ENCODE measurements at regions not wholly inside any gene's neighbourhood (a gene's known extent, or its start where the extent isn't known, plus 50 kb on each side); places are given as distances from the start of the nearest gene placed in this dataset.

DNA sequence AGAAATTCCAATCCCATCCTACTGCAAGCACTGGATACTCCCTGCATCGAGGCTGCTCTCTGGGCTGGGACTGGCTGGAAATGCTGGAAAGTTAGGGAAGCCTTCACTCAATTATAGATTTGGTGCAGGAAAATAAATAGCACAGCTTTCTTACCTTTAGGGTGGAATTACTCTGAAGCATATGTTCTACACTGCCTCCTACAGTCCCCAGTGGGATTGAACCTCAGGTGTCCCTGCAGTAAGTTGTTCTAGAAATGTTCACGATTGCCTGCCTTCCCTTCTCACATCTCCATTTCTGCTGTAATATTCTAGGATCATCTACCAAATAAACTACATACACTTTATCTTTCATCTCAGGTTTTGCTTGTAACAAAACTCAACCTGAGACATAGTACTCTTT lies 536.7 kb upstream of the LMCD1 start:
- no TSS peak for BruUV-seq (replicated peaks)

More for the DNA sequence above, 536.7 kb upstream of the LMCD1 start:
- 11% methylated on average over 2 of the region's 2 CpGs for WGBS (ENCODE audit: insufficient coverage, insufficient replicate concordance, low lambda C conversion rate, missing lambda C conversion rate)
- ChIA-PET CTCF (interaction anchor here (0.6 to 1.2 kb wide), 2 partner anchors 12 to 24 kb away, joined by 3 to 6 read pairs; no protein-coding TSS in a partner anchor), POLR2A (no interaction called here), SMC1A (ENCODE audit: uncharacterized antibody, unreplicated experiment) (no interaction called here), RAD21 (ENCODE audit: unreplicated experiment) (no interaction called here)
- H3K4me2 ChIP-seq (ENCODE audit: control insufficient read depth, insufficient read depth), result no peak overlapping the region
- ATAC-seq (no peak), DNase-seq (ENCODE audit: low read depth, low spot score) (no peak), FAIRE-seq (no peak)
- no peak overlapping the region for H2AFZ ChIP-seq (ENCODE audit: control insufficient read depth, low read depth, low read length)
- TF ChIP-seq FOS (IDR thresholded peaks at IDR 0.05; ENCODE audit: borderline replicate concordance, extremely low read depth, insufficient read length) (no peak), CEBPB (IDR thresholded peaks at IDR 0.05; ENCODE audit: borderline replicate concordance in 1 of 2, low read depth in 2 of 2, low read length in 2 of 2) (no peak), SPI1 (IDR thresholded peaks at IDR 0.05; ENCODE audit: borderline replicate concordance, insufficient read depth, low read depth, low read length) (no peak), NR2C2 (IDR thresholded peaks at IDR 0.05; ENCODE audit: borderline replicate concordance, control insufficient read depth, insufficient read length, low read depth) (no peak), RAD51 (IDR thresholded peaks at IDR 0.05) (no peak), USF1 (IDR thresholded peaks at IDR 0.05; ENCODE audit: borderline replicate concordance, extremely low read length, insufficient read depth, low read depth, low read length) (no peak)
- TF ChIP-seq, protein P1, sequence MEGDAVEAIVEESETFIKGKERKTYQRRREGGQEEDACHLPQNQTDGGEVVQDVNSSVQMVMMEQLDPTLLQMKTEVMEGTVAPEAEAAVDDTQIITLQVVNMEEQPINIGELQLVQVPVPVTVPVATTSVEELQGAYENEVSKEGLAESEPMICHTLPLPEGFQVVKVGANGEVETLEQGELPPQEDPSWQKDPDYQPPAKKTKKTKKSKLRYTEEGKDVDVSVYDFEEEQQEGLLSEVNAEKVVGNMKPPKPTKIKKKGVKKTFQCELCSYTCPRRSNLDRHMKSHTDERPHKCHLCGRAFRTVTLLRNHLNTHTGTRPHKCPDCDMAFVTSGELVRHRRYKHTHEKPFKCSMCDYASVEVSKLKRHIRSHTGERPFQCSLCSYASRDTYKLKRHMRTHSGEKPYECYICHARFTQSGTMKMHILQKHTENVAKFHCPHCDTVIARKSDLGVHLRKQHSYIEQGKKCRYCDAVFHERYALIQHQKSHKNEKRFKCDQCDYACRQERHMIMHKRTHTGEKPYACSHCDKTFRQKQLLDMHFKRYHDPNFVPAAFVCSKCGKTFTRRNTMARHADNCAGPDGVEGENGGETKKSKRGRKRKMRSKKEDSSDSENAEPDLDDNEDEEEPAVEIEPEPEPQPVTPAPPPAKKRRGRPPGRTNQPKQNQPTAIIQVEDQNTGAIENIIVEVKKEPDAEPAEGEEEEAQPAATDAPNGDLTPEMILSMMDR (IDR thresholded peaks at IDR 0.05 in 2 of 3, conservative IDR thresholded peaks at IDR 0.05 in 1 of 3; ENCODE audit: control insufficient read depth in 2 of 3, extremely low read depth in 1 of 3, insufficient read depth in 1 of 3, low read depth in 3 of 3, low read length in 3 of 3), result no peak
- intact Hi-C loops (cut with micrococcal nuclease; ENCODE audit: unreplicated experiment) (no loop called here), in situ Hi-C loops (cut with MboI) (no loop called here)
- H3K4me3 ChIP-seq, result no peak overlapping the region
- no peaks in the 10 kb centered on the region for H3K36me3 ChIP-seq (ENCODE audit: control insufficient read depth in 2 of 2, insufficient read depth in 2 of 2, low read length in 1 of 2)
- no peaks in the 10 kb centered on the region for H3K79me2 ChIP-seq (ENCODE audit: control insufficient read depth, insufficient read depth, low read length)
- no peak overlapping the region for H3K9ac ChIP-seq (ENCODE audit: control insufficient read depth, insufficient read depth, low read length)
- H3K4me1 ChIP-seq (ENCODE audit: control insufficient read depth, insufficient read depth, low read length), result no peaks in the 10 kb centered on the region
- H3K27ac ChIP-seq (ENCODE audit: control insufficient read depth, insufficient read depth), result no peak overlapping the region
- H4K20me1 ChIP-seq (ENCODE audit: control insufficient read depth, insufficient read depth), result no peaks in the 10 kb centered on the region
- H3K9me3 ChIP-seq (replicated peaks; ENCODE audit: control insufficient read depth, insufficient read depth, low read length), result no peaks in the 10 kb centered on the region
- no peaks in the 10 kb centered on the region for H3K27me3 ChIP-seq (replicated peaks in 1 of 2; ENCODE audit: control insufficient read depth in 2 of 2, insufficient read depth in 2 of 2, low read length in 1 of 2)
